KMS-11 (cell line): ENCODE measurements at regions not wholly inside any gene's neighbourhood (a gene's known extent, or its start where the extent isn't known, plus 50 kb on each side); places are given as distances from the start of the nearest gene placed in this dataset.

Experiments
- H2AFZ ChIP-seq: fragments of 200-600 bp; sonication (generic); 2 replicates; pipeline ENCODE4 v1.6.1; 2016; ENCODE audit warnings: antibody characterized with exemption, mixed run types, low read depth
- H3K27ac ChIP-seq: fragments of 200-600 bp; sonication (generic); 2 replicates; pipeline ENCODE4 v1.6.1; 2016; ENCODE audit warnings: mild to moderate bottlenecking, mixed run types
- H3K27me3 ChIP-seq: fragments of 200-600 bp; sonication (generic); 2 replicates; pipeline ENCODE4 v1.6.1; 2017; ENCODE audit warnings: mild to moderate bottlenecking, low read depth, mixed run types, moderate library complexity; ENCODE audit not compliant: insufficient read depth
- H3K36me3 ChIP-seq: fragments of 200-600 bp; sonication (generic); 2 replicates; pipeline ENCODE4 v1.6.1; 2017; ENCODE audit warnings: mild to moderate bottlenecking, mixed run types; ENCODE audit not compliant: insufficient read depth
- H3K4me1 ChIP-seq: fragments of 200-600 bp; sonication (generic); 2 replicates; pipeline ENCODE4 v1.6.1; 2016; ENCODE audit warnings: mild to moderate bottlenecking, low read depth, mixed run types; ENCODE audit not compliant: poor library complexity, severe bottlenecking
- H3K4me2 ChIP-seq: fragments of 200-600 bp; sonication (generic); 2 replicates; pipeline ENCODE4 v1.7.0; 2016; ENCODE audit warnings: mild to moderate bottlenecking, mixed run types
- H3K4me3 ChIP-seq: fragments of 200-600 bp; sonication (generic); IDR thresholded peaks from 2 replicates; pipeline ENCODE4 v1.6.1; 2017; ENCODE audit warnings: low read depth, low read length, mixed read lengths; ENCODE audit not compliant: insufficient read depth
- H3K79me2 ChIP-seq: fragments of 200-600 bp; sonication (generic); 2 replicates; pipeline ENCODE4 v1.6.1; 2016; ENCODE audit warnings: low read depth, mixed run types; ENCODE audit not compliant: insufficient read depth
- H3K9ac ChIP-seq: fragments of 200-600 bp; sonication (generic); 2 replicates; pipeline ENCODE4 v1.6.1; 2016; ENCODE audit warnings: mild to moderate bottlenecking, mixed run types
- H4K20me1 ChIP-seq: fragments of 200-600 bp; sonication (generic); 2 replicates; pipeline ENCODE4 v1.6.1; 2016; ENCODE audit warnings: mild to moderate bottlenecking, mixed run types; ENCODE audit not compliant: insufficient read depth
- TF ChIP-seq, protein P1 (sequence below): fragments of 200-600 bp; sonication (generic); conservative IDR thresholded peaks from 2 replicates; pipeline ENCODE4 v1.6.1; 2017; ENCODE audit warnings: low read depth, mild to moderate bottlenecking, antibody characterized with exemption, low read length, moderate library complexity, mixed read lengths

DNA sequence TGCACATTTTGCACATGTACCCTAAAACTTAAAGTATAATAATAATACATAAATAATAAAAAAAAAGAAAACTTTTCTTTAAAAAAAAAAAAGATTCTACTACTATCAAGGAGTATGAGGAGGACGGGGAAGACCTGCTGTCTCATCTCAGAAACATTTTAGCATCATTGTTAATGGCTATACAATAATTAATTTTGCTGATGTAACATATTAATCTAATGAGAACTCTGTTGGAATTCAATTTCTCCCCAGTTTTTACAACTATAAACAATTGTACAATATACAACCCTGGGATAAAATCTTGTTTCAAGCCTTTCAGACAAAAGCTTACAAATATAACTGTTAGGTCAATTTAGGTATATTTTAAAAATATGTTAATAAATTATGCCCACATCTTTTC, 139.0 kb upstream of the GRIN3A start:
- TF ChIP-seq, protein P1, sequence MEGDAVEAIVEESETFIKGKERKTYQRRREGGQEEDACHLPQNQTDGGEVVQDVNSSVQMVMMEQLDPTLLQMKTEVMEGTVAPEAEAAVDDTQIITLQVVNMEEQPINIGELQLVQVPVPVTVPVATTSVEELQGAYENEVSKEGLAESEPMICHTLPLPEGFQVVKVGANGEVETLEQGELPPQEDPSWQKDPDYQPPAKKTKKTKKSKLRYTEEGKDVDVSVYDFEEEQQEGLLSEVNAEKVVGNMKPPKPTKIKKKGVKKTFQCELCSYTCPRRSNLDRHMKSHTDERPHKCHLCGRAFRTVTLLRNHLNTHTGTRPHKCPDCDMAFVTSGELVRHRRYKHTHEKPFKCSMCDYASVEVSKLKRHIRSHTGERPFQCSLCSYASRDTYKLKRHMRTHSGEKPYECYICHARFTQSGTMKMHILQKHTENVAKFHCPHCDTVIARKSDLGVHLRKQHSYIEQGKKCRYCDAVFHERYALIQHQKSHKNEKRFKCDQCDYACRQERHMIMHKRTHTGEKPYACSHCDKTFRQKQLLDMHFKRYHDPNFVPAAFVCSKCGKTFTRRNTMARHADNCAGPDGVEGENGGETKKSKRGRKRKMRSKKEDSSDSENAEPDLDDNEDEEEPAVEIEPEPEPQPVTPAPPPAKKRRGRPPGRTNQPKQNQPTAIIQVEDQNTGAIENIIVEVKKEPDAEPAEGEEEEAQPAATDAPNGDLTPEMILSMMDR = no peak
- Histone ChIP-seq H2AFZ (no peak overlapping the region), H3K4me2 (no peak overlapping the region), H3K4me3 (no peak overlapping the region), H4K20me1 (no peaks in the 10 kb centered on the region), H3K27ac (no peak overlapping the region), H3K36me3 (no peaks in the 10 kb centered on the region), H3K27me3 (no peaks in the 10 kb centered on the region), H3K4me1 (no peaks in the 10 kb centered on the region), H3K79me2 (no peaks in the 10 kb centered on the region), H3K9ac (no peak overlapping the region)

GRCh38 chr9:101861472-101861871, 123.0 kb upstream of the GRIN3A start:
- TF ChIP-seq, protein P1 = no peak
- H2AFZ ChIP-seq = no peak overlapping the region
- no peak overlapping the region for H3K4me2 ChIP-seq
- H3K36me3 ChIP-seq = no peaks in the 10 kb centered on the region
- no peaks in the 10 kb centered on the region for H3K79me2 ChIP-seq
- no peak overlapping the region for H3K4me3 ChIP-seq
- H3K27me3 ChIP-seq = no peaks in the 10 kb centered on the region
- no peaks in the 10 kb centered on the region for H3K4me1 ChIP-seq
- H4K20me1 ChIP-seq = no peaks in the 10 kb centered on the region
- H3K9ac ChIP-seq = no peak overlapping the region
- no peak overlapping the region for H3K27ac ChIP-seq

DNA sequence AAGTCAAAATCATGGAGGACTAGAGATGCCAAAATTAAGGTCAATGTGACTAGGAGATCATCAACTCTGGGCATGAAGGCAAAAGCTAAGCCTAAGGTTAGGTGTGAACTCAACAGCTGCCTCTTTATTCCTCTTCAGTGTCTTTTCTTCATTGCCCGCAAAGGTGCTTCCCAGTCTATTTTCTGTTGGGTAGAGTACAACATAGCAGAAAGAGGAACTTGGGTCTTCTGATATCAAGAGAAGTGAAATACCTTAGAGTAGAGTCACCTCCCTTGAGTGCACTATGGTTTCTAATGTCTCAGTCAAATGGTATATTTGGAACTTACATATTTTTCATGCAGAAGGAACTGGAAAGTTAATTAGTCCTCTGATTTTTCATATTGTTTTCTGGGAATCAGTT, 122.5 kb upstream of the GRIN3A start:
- H3K4me3 ChIP-seq = no peak overlapping the region
- no peaks in the 10 kb centered on the region for H3K4me1 ChIP-seq
- TF ChIP-seq, protein P1 = no peak
- H3K4me2 ChIP-seq = no peak overlapping the region
- no peaks in the 10 kb centered on the region for H3K79me2 ChIP-seq
- no peak overlapping the region for H2AFZ ChIP-seq
- H4K20me1 ChIP-seq = no peaks in the 10 kb centered on the region
- no peak overlapping the region for H3K9ac ChIP-seq
- no peaks in the 10 kb centered on the region for H3K27me3 ChIP-seq
- H3K27ac ChIP-seq = no peak overlapping the region
- H3K36me3 ChIP-seq = no peaks in the 10 kb centered on the region

- no peak overlapping the region for H3K9ac ChIP-seq
- H3K4me2 ChIP-seq = no peak overlapping the region
- no peak overlapping the region for H2AFZ ChIP-seq
- H3K4me1 ChIP-seq = no peaks in the 10 kb centered on the region
- H3K27ac ChIP-seq = no peak overlapping the region
- TF ChIP-seq, protein P1 = no peak
- no peaks in the 10 kb centered on the region for H3K36me3 ChIP-seq
- H3K4me3 ChIP-seq = no peak overlapping the region
- no peaks in the 10 kb centered on the region for H3K27me3 ChIP-seq
- H4K20me1 ChIP-seq = no peaks in the 10 kb centered on the region
- no peaks in the 10 kb centered on the region for H3K79me2 ChIP-seq
These were observed 121.2 kb upstream of the GRIN3A start for GRCh38 chr9:101859620-101860019.
